Colonic mucosa (tissue), 4 donors: ENCODE measurements at regions not wholly inside any gene's neighbourhood (a gene's known extent, or its start where the extent isn't known, plus 50 kb on each side); places are given as distances from the start of the nearest gene placed in this dataset.
A peak's percentile ranks its signal among the peaks of the same experiment; 100 is the strongest.

ENCODE experiments used
- DNase-seq: peaks from one replicate; pipeline ENCODE4 v3.0.0-alpha.2; 2020
- H3K27ac ChIP-seq: fragments of 200-600 bp; one replicate; pipeline ENCODE4 v1.8.0; 2021
- H3K27me3 ChIP-seq: fragments of 200-600 bp; one replicate; pipeline ENCODE4 v1.8.0; 2021
- H3K36me3 ChIP-seq: fragments of 200-600 bp; one replicate; pipeline ENCODE4 v1.8.0; 2021
- H3K4me1 ChIP-seq: fragments of 200-600 bp; one replicate; pipeline ENCODE4 v1.8.0; 2021; ENCODE audit warnings: mild to moderate bottlenecking
- H3K4me3 ChIP-seq: fragments of 200-600 bp; one replicate; pipeline ENCODE4 v1.8.0; 2021
- H3K9ac ChIP-seq, 2 donors: one replicate each; pipeline ENCODE4 v1.7.0; 2013; ENCODE audit warnings: control low read depth in 2 of 2, low read depth in 2 of 2, low read length in 2 of 2
- H3K9me3 ChIP-seq: fragments of 200-600 bp; one replicate; pipeline ENCODE4 v1.8.0; 2021
- intact Hi-C: fragments of 100-400 bp; cut with DNase I; formaldehyde crosslinking; loops from one replicate; pipeline ENCODE4 v1.14.1; 2022
- TF ChIP-seq, protein P1 (sequence below): fragments of 200-600 bp; IDR thresholded peaks from one replicate; pipeline ENCODE4 v1.8.0; 2022; ENCODE audit warnings: antibody characterized with exemption, mild to moderate bottlenecking
- donor health status: healthy.
- donor health status: DM: no; HTN: no; CAD: no.
- donor health status: DM: no; HTN: no; CAD: no.

DNA sequence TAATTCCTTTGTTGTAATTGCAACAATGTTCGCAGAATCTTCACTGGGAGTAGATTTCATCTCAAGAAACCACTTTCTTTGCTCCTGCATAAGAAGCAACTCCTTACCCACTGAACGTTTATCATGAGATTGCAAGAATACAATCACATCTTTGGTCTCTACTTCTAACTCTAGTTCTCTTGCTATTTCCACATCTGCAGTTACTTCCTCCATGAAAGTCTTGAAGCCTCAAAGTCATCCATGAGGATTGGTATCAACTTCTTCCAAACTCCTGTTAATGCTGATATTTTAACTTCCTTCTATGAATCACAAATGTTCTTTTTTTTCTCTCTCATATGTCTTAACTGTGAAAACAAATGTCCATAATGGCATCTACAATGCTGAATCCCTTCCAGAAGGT, 118.6 kb upstream of the RAB4A start:
- intact Hi-C loops: loop anchor here (10.0 kb wide), 1 partner anchor 418 kb away; the partner anchor contains the start of gene RHOU
- H3K4me3 ChIP-seq: no peak overlapping the region
- DNase-seq: no peak
- no peaks in the 10 kb centered on the region for H3K4me1 ChIP-seq
- no peaks in the 10 kb centered on the region for H3K9me3 ChIP-seq
- no peaks in the 10 kb centered on the region for H3K36me3 ChIP-seq
- H3K9ac ChIP-seq: no peak overlapping the region
- TF ChIP-seq, protein P1, sequence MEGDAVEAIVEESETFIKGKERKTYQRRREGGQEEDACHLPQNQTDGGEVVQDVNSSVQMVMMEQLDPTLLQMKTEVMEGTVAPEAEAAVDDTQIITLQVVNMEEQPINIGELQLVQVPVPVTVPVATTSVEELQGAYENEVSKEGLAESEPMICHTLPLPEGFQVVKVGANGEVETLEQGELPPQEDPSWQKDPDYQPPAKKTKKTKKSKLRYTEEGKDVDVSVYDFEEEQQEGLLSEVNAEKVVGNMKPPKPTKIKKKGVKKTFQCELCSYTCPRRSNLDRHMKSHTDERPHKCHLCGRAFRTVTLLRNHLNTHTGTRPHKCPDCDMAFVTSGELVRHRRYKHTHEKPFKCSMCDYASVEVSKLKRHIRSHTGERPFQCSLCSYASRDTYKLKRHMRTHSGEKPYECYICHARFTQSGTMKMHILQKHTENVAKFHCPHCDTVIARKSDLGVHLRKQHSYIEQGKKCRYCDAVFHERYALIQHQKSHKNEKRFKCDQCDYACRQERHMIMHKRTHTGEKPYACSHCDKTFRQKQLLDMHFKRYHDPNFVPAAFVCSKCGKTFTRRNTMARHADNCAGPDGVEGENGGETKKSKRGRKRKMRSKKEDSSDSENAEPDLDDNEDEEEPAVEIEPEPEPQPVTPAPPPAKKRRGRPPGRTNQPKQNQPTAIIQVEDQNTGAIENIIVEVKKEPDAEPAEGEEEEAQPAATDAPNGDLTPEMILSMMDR: no peak
- no peaks in the 10 kb centered on the region for H3K27me3 ChIP-seq
- no peak overlapping the region for H3K27ac ChIP-seq

DNA sequence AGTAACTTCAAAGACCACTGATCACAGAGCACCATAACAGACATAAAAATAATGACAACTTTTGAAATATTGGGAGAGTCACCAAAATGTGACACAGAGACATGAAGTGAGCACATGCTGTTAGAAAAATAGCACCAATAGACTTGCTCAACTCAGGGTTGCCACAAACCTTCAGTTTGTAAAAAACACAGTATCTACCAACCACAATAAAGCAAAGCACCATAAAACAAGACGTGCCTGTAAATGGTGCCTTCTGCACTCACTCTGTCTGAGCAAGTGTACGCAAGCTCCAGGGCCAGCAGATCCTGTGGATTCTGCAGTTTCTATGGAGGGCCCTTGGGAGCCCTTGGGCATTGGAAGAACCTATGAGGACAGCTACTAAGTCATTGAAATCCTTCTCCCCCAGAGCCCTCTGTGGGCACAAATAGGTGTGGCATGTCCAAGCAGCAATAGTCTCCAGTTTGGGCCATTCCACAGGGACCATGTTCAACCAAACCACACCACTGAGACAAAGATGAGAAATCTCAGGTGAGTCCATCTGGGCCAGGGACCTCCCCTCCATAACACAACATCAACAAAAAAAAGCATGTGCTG, 116.9 kb upstream of the RAB4A start:
- Histone ChIP-seq H3K4me1 (no peaks in the 10 kb centered on the region), H3K27ac (no peak overlapping the region), H3K27me3 (no peaks in the 10 kb centered on the region), H3K9ac (no peak overlapping the region), H3K4me3 (no peak overlapping the region), H3K9me3 (no peaks in the 10 kb centered on the region), H3K36me3 (no peaks in the 10 kb centered on the region)
- intact Hi-C loops: loop anchor here (10.0 kb wide), 1 partner anchor 419 kb away; the partner anchor contains the start of gene RHOU
- TF ChIP-seq, protein P1: no peak
- DNase-seq: no peak

DNA sequence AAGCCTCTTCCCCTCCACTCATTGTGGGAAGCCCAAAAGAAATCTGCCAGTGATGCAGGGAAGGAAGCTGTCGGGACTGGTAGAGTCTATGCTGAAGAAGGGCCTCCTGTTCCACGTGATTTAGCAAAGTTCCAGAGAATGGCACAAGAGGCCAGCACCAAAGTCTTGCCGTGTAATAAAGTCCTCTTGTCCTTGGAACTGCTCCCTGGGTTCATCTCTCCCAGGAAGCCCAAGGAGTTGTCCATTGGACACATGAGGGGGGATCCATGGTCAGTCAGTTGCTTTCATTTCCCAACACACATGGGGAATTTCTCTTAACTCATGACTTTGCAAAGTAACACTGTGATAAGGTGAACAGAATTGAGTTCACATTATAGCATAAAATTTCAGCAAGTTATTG, 116.1 kb upstream of the RAB4A start:
- H3K9ac ChIP-seq: no peak overlapping the region
- TF ChIP-seq, protein P1: no peak
- H3K4me3 ChIP-seq: no peak overlapping the region
- no peaks in the 10 kb centered on the region for H3K4me1 ChIP-seq
- no peaks in the 10 kb centered on the region for H3K36me3 ChIP-seq
- no peak for DNase-seq
- no peak overlapping the region for H3K27ac ChIP-seq
- H3K9me3 ChIP-seq: no peaks in the 10 kb centered on the region
- no peaks in the 10 kb centered on the region for H3K27me3 ChIP-seq
- intact Hi-C loops: loop anchor here (10.0 kb wide), 1 partner anchor 420 kb away; the partner anchor contains the start of gene RHOU

DNA sequence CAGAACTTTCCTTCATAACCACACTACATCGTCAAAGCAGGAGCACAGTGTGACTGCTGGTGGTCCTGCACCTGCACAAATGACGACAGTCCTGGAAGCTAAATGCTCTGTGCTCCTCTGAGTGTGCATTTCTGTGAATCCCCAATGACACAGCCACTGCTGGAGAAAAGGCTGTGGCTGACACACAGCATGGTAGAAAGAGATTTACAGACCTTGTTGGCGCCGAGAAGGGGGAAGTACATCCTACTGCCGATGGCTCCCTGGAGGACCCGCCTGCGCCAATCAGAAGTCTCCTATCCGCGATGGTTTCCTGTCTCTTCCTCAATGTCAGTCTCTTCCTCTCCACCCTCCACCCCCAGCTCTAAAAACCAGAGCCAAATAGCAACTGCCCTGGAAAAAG, 115.4 kb upstream of the RAB4A start:
- Histone ChIP-seq H3K4me1 (no peaks in the 10 kb centered on the region), H3K27me3 (no peaks in the 10 kb centered on the region), H3K9ac (no peak overlapping the region), H3K9me3 (no peaks in the 10 kb centered on the region), H3K36me3 (no peaks in the 10 kb centered on the region), H3K4me3 (no peak overlapping the region), H3K27ac (no peak overlapping the region)
- TF ChIP-seq, protein P1: no peak
- DNase-seq: no peak
- intact Hi-C loops: loop anchor here (10.0 kb wide), 1 partner anchor 421 kb away; the partner anchor contains the start of gene RHOU

DNA sequence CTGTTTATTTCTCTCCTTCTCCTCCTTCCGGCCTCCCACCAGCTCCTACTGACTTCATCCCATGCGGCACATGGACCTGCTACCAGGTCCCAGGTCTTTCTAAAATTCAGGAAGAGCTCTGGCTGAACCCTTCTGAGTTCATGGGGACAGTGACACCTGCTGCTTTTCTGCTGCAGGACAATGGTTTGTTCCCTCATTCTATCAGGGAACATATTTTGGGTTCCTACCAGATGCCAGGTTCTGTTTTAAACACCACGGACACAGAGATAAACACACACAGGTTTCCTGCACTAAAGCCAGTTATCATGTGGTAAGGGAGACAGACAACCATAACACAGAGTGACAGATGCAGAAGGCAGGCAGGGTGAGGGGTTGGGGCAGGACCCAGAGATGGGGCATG, 114.0 kb upstream of the RAB4A start:
- Histone ChIP-seq H3K27ac (no peak overlapping the region), H3K4me3 (no peak overlapping the region), H3K27me3 (no peaks in the 10 kb centered on the region), H3K36me3 (no peaks in the 10 kb centered on the region), H3K9me3 (no peaks in the 10 kb centered on the region), H3K4me1 (no peaks in the 10 kb centered on the region), H3K9ac (no peak overlapping the region)
- no peak for DNase-seq
- TF ChIP-seq, protein P1: peak; percentile 28
- intact Hi-C loops: loop anchor here (10.0 kb wide), 1 partner anchor 422 kb away; the partner anchor contains the start of gene RHOU
